ENCODE measurements at regions not wholly inside any gene's neighbourhood (a gene's known extent, or its start where the extent isn't known, plus 50 kb on each side); places are given as distances from the start of the nearest gene placed in this dataset.

DNA sequence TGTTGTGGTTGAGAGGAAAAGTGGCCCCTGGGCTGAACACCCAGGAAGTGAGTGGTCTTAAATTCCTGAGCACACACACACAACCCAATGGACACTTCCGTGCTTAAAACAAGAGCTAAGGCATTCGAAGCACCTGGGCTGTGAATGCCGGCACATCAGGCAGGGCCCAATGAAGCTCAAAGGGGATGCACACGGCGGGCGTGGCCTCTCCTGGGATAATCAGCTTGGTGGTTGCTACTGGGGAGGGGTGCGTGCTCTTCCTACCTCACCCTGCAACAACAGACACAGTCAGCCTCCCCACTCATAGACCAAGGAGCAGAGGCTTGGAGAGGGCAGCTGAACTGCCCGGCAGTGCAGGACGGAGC is 115.0 kb upstream of the TCERG1L start:
- H3K4me3 ChIP-seq (ENCODE audit: low read length) = no peak overlapping the region
- CTCF ChIA-PET = no interaction called here
- H3K36me3 Mint-ChIP-seq (ENCODE audit: low read depth) = no peaks in the 10 kb centered on the region
- H3K27ac Mint-ChIP-seq = no peak overlapping the region
- H3K4me1 Mint-ChIP-seq (ENCODE audit: low read depth) = no peaks in the 10 kb centered on the region
- POLR2A ChIA-PET = no interaction called here
- H3K4me3 Mint-ChIP-seq = no peak overlapping the region
- DNase-seq = no peak
- peaks cover 4% of the 10 kb centered on the region for H3K27me3 Mint-ChIP-seq
- H3K9me3 Mint-ChIP-seq = no peaks in the 10 kb centered on the region
- intact Hi-C loops (cut with DNase I, micrococcal nuclease) = no loop called here
- no peak overlapping the region for H3K27ac ChIP-seq (ENCODE audit: low read depth in 1 of 2, low read length in 2 of 2)
- H3K9me3 ChIP-seq (ENCODE audit: control insufficient read depth in 1 of 2, insufficient read depth in 1 of 2, low read length in 2 of 2) = peaks cover 0 to 14% of the 10 kb centered on the region in 2 experiments
- TF ChIP-seq CTCF (IDR thresholded peaks at IDR 0.05) = no peak
- H3K4me1 ChIP-seq (ENCODE audit: insufficient read depth, low read length) = no peaks in the 10 kb centered on the region
- no peak for ATAC-seq (ENCODE audit: poor library complexity)
- H3K36me3 ChIP-seq (ENCODE audit: insufficient read depth, low read length) = no peaks in the 10 kb centered on the region
- peaks cover 2 to 3% of the 10 kb centered on the region in 2 experiments for H3K27me3 ChIP-seq (ENCODE audit: control insufficient read depth in 1 of 2, insufficient read depth in 2 of 2, low read length in 2 of 2)

GRCh38 chr10:131427281-131427680 is 115.8 kb upstream of the TCERG1L start:
- Mint-ChIP-seq H3K36me3 (ENCODE audit: low read depth) (no peaks in the 10 kb centered on the region), H3K27me3 (peaks cover 11% of the 10 kb centered on the region), H3K4me3 (no peak overlapping the region), H3K9me3 (no peaks in the 10 kb centered on the region), H3K27ac (no peak overlapping the region), H3K4me1 (ENCODE audit: low read depth) (no peaks in the 10 kb centered on the region)
- CTCF ChIA-PET = no interaction called here
- no peak overlapping the region for H3K4me3 ChIP-seq (ENCODE audit: low read length)
- ATAC-seq (ENCODE audit: poor library complexity) (no peak), DNase-seq (no peak)
- POLR2A ChIA-PET = no interaction called here
- intact Hi-C loops (cut with DNase I, micrococcal nuclease) = no loop called here
- H3K27me3 ChIP-seq (ENCODE audit: control insufficient read depth in 1 of 2, insufficient read depth in 2 of 2, low read length in 2 of 2) = peaks cover 2 to 3% of the 10 kb centered on the region in 2 experiments
- H3K4me1 ChIP-seq (ENCODE audit: insufficient read depth, low read length) = no peaks in the 10 kb centered on the region
- no peak overlapping the region for H3K27ac ChIP-seq (ENCODE audit: low read depth in 1 of 2, low read length in 2 of 2)
- no peak for TF ChIP-seq CTCF (IDR thresholded peaks at IDR 0.05)
- H3K36me3 ChIP-seq (ENCODE audit: insufficient read depth, low read length) = no peaks in the 10 kb centered on the region
- peaks cover 0 to 22% of the 10 kb centered on the region in 2 experiments for H3K9me3 ChIP-seq (ENCODE audit: control insufficient read depth in 1 of 2, insufficient read depth in 1 of 2, low read length in 2 of 2)

GRCh38 chr10:131427901-131428300 is 116.4 kb upstream of the TCERG1L start:
- DNase-seq (no peak), ATAC-seq (ENCODE audit: poor library complexity) (no peak)
- H3K9me3 Mint-ChIP-seq = no peaks in the 10 kb centered on the region
- H3K27ac Mint-ChIP-seq = no peak overlapping the region
- Histone ChIP-seq H3K27ac (ENCODE audit: low read depth in 1 of 2, low read length in 2 of 2) (no peak overlapping the region), H3K36me3 (ENCODE audit: insufficient read depth, low read length) (no peaks in the 10 kb centered on the region), H3K27me3 (ENCODE audit: control insufficient read depth in 1 of 2, insufficient read depth in 2 of 2, low read length in 2 of 2) (peaks cover 2 to 3% of the 10 kb centered on the region in 2 experiments), H3K9me3 (ENCODE audit: control insufficient read depth in 1 of 2, insufficient read depth in 1 of 2, low read length in 2 of 2) (peaks cover 0 to 18% of the 10 kb centered on the region in 2 experiments), H3K4me1 (ENCODE audit: insufficient read depth, low read length) (no peaks in the 10 kb centered on the region), H3K4me3 (ENCODE audit: low read length) (no peak overlapping the region)
- no peaks in the 10 kb centered on the region for H3K36me3 Mint-ChIP-seq (ENCODE audit: low read depth)
- intact Hi-C loops (cut with DNase I, micrococcal nuclease) = no loop called here
- peaks cover 11% of the 10 kb centered on the region for H3K27me3 Mint-ChIP-seq
- ChIA-PET CTCF (no interaction called here), POLR2A (no interaction called here)
- no peaks in the 10 kb centered on the region for H3K4me1 Mint-ChIP-seq (ENCODE audit: low read depth)
- no peak for TF ChIP-seq CTCF (IDR thresholded peaks at IDR 0.05)
- H3K4me3 Mint-ChIP-seq = no peak overlapping the region
